Osteoblast (primary cell): ENCODE measurements at regions not wholly inside any gene's neighbourhood (a gene's known extent, or its start where the extent isn't known, plus 50 kb on each side); places are given as distances from the start of the nearest gene placed in this dataset.

Experiments
- DNase-seq: peaks from one replicate; pipeline ENCODE4 v3.0.0; 2011; ENCODE audit warnings: low spot score, mixed read lengths; ENCODE audit not compliant: insufficient read length; ENCODE audit errors: missing footprints
- H2AFZ ChIP-seq: 2 replicates; pipeline ENCODE4 v1.6.0; 2011; ENCODE audit warnings: mild to moderate bottlenecking, low read length
- H3K27ac ChIP-seq: 2 replicates; pipeline ENCODE4 v1.5.1; 2011; ENCODE audit warnings: mild to moderate bottlenecking, low read depth, low read length, moderate library complexity
- H3K27me3 ChIP-seq: 2 replicates; pipeline ENCODE4 v1.6.0; 2012; ENCODE audit warnings: mild to moderate bottlenecking, control low read depth, inconsistent platforms, low read length, moderate library complexity; ENCODE audit not compliant: insufficient read depth
- H3K36me3 ChIP-seq: 2 replicates; pipeline ENCODE4 v1.5.1; 2011; ENCODE audit warnings: mild to moderate bottlenecking, low read length, control low read depth, moderate library complexity; ENCODE audit not compliant: insufficient read depth
- H3K4me1 ChIP-seq: 2 replicates; pipeline ENCODE4 v1.5.1; 2011; ENCODE audit warnings: mild to moderate bottlenecking, low read length, control low read depth, moderate library complexity; ENCODE audit not compliant: insufficient read depth
- H3K4me2 ChIP-seq: 2 replicates; pipeline ENCODE4 v1.6.0; 2011; ENCODE audit warnings: mild to moderate bottlenecking, low read length; ENCODE audit not compliant: insufficient read depth
- H3K4me3 ChIP-seq: fragments of 200-600 bp; sonication (generic); 3 replicates; pipeline ENCODE4 v1.5.1; 2012; ENCODE audit warnings: mild to moderate bottlenecking, low read length, inconsistent platforms; ENCODE audit not compliant: insufficient read depth
- H3K79me2 ChIP-seq: 2 replicates; pipeline ENCODE4 v1.6.0; 2012; ENCODE audit warnings: mild to moderate bottlenecking, low read length, control low read depth, inconsistent platforms; ENCODE audit not compliant: insufficient read depth
- H3K9me3 ChIP-seq: 2 replicates; pipeline ENCODE4 v1.5.1; 2011; ENCODE audit warnings: low read depth, low read length, control low read depth
- H4K20me1 ChIP-seq: 2 replicates; pipeline ENCODE4 v1.6.0; 2012; ENCODE audit warnings: mild to moderate bottlenecking, low read length, control low read depth; ENCODE audit not compliant: insufficient read depth
- CTCF ChIP-seq: IDR thresholded peaks from 2 replicates; pipeline ENCODE4 v1.5.1; 2011; ENCODE audit warnings: mild to moderate bottlenecking, low read depth, low read length, moderate library complexity; ENCODE audit errors: extremely low read depth

GRCh38 chr4:144465546-144465945 lies 180.4 kb upstream of the HHIP start:
- no peaks in the 10 kb centered on the region for H3K27me3 ChIP-seq
- H3K27ac ChIP-seq, result no peak overlapping the region
- H3K4me1 ChIP-seq, result no peaks in the 10 kb centered on the region
- H3K9me3 ChIP-seq, result no peaks in the 10 kb centered on the region
- H2AFZ ChIP-seq, result no peak overlapping the region
- no peak for DNase-seq
- no peak overlapping the region for H3K4me2 ChIP-seq
- no peaks in the 10 kb centered on the region for H4K20me1 ChIP-seq
- no peak for TF ChIP-seq CTCF
- no peaks in the 10 kb centered on the region for H3K36me3 ChIP-seq
- H3K79me2 ChIP-seq, result no peaks in the 10 kb centered on the region
- no peak overlapping the region for H3K4me3 ChIP-seq

- no peak overlapping the region for H2AFZ ChIP-seq
- H3K79me2 ChIP-seq, result no peaks in the 10 kb centered on the region
- no peak for DNase-seq
- H3K27me3 ChIP-seq, result no peaks in the 10 kb centered on the region
- no peak overlapping the region for H3K4me3 ChIP-seq
- no peaks in the 10 kb centered on the region for H3K36me3 ChIP-seq
- no peaks in the 10 kb centered on the region for H3K9me3 ChIP-seq
- no peaks in the 10 kb centered on the region for H4K20me1 ChIP-seq
- H3K27ac ChIP-seq, result no peak overlapping the region
- TF ChIP-seq CTCF, result no peak
- H3K4me1 ChIP-seq, result no peaks in the 10 kb centered on the region
- H3K4me2 ChIP-seq, result no peak overlapping the region
These were observed 165.9 kb upstream of the HHIP start for GRCh38 chr4:144480068-144480467.

- no peak overlapping the region for H3K4me3 ChIP-seq
- no peak overlapping the region for H2AFZ ChIP-seq
- H3K27ac ChIP-seq, result no peak overlapping the region
- no peaks in the 10 kb centered on the region for H4K20me1 ChIP-seq
- H3K9me3 ChIP-seq, result no peaks in the 10 kb centered on the region
- H3K36me3 ChIP-seq, result no peaks in the 10 kb centered on the region
- H3K4me2 ChIP-seq, result no peak overlapping the region
- H3K27me3 ChIP-seq, result no peaks in the 10 kb centered on the region
- no peaks in the 10 kb centered on the region for H3K79me2 ChIP-seq
- H3K4me1 ChIP-seq, result no peaks in the 10 kb centered on the region
- DNase-seq, result no peak
- TF ChIP-seq CTCF, result no peak
These were observed 156.1 kb upstream of the HHIP start for GRCh38 chr4:144489831-144490230.

DNA sequence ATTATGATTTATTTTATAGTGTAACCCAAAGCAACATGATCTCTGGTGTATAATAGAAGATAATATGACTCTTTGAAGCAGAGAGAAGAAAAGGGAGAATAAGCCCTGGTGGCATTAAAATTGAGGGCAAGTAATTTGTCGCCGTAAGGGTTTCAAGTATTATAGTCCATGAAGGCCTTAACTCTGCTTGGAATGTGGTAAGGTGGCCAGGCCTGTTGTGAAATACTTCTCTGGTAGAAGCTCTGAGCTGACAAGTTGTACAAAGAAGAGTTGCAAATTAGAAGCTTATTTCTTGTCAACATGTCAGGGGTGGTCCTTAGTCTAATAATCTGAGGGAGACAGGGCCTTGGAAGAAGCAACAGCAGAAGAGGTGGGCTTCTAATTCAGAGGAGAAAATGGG lies 151.7 kb upstream of the HHIP start:
- Histone ChIP-seq H3K4me3 (no peak overlapping the region), H3K79me2 (no peaks in the 10 kb centered on the region), H3K27me3 (no peaks in the 10 kb centered on the region), H3K36me3 (no peaks in the 10 kb centered on the region), H3K4me1 (no peaks in the 10 kb centered on the region), H3K9me3 (no peaks in the 10 kb centered on the region), H2AFZ (no peak overlapping the region), H4K20me1 (no peaks in the 10 kb centered on the region), H3K4me2 (no peak overlapping the region), H3K27ac (no peak overlapping the region)
- TF ChIP-seq CTCF, result no peak
- DNase-seq, result no peak
